HCT116 (cell line): ENCODE measurements at regions not wholly inside any gene's neighbourhood (a gene's known extent, or its start where the extent isn't known, plus 50 kb on each side); places are given as distances from the start of the nearest gene placed in this dataset.

Experiments used
- CTCF ChIP-seq, 3 experiments: fragments of 200-600 bp in 1 of 3; sonication (generic) in 1 of 3; IDR thresholded peaks in 2 of 3; conservative IDR thresholded peaks in 1 of 3; 2 replicates each; pipeline ENCODE4 v1.5.1; 2012 to 2017; ENCODE audit warnings: low read depth in 2 of 3, low read length in 2 of 3, antibody characterized with exemption in 1 of 3, borderline replicate concordance in 1 of 3, control low read depth in 1 of 3, mild to moderate bottlenecking in 1 of 3, mixed read lengths in 1 of 3, mixed run types in 1 of 3, moderate library complexity in 1 of 3; ENCODE audit not compliant: insufficient read depth in 1 of 3
- POLR2A ChIP-seq: IDR thresholded peaks from 2 replicates; pipeline ENCODE4 v1.7.0; 2011; ENCODE audit warnings: borderline replicate concordance; ENCODE audit not compliant: insufficient read depth, insufficient read length; ENCODE audit errors: extremely low read depth
- SP1 ChIP-seq: IDR thresholded peaks from 2 replicates; pipeline ENCODE4 v1.6.1; 2012; ENCODE audit warnings: low read depth
- TCF7L2 ChIP-seq: IDR thresholded peaks from 2 replicates; pipeline ENCODE4 v1.7.0; 2011; ENCODE audit warnings: borderline replicate concordance, inconsistent platforms; ENCODE audit not compliant: insufficient read depth, insufficient read length; ENCODE audit errors: extremely low read depth

GRCh38 chr1:199706826-199707606 lies 320.5 kb upstream of the NR5A2 start:
- TF ChIP-seq CTCF (IDR thresholded peaks at IDR 0.05 in 2 of 3, conservative IDR thresholded peaks at IDR 0.05 in 1 of 3; ENCODE audit: borderline replicate concordance in 1 of 3, insufficient read depth in 1 of 3, low read depth in 2 of 3, low read length in 2 of 3) (no peak), TCF7L2 (no peak), POLR2A (no peak), SP1 (no peak)
